ENCODE measurements at regions not wholly inside any gene's neighbourhood (a gene's known extent, or its start where the extent isn't known, plus 50 kb on each side); places are given as distances from the start of the nearest gene placed in this dataset.
"Not testable (repeated sequence)": the region's sequence is repeated elsewhere in the genome, so short reads cannot be mapped to it uniquely, and the experiment has no call there.

DNA sequence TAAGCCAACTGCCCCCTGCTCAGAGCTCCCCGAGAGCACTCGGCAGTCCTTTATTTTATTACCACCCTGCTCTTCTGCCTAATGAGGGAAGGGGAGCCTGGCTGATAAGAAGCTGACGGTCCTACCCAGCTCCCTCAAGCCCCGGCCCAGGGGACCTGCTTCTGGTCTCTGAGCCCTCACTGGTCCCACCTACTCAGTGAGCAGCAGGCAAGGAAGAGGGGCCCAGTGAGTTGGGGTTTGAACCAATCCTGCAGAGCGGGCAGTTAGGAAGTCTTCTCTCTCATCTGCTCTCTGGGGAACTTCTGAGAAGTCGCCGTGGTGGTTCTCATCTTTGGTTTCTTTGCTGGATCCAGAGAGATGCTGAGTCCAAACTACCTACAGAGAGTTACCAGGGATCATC is 218.9 kb downstream of the NDUFA10 start:
- no peak for DNase-seq (ENCODE audit: low spot score)

DNA sequence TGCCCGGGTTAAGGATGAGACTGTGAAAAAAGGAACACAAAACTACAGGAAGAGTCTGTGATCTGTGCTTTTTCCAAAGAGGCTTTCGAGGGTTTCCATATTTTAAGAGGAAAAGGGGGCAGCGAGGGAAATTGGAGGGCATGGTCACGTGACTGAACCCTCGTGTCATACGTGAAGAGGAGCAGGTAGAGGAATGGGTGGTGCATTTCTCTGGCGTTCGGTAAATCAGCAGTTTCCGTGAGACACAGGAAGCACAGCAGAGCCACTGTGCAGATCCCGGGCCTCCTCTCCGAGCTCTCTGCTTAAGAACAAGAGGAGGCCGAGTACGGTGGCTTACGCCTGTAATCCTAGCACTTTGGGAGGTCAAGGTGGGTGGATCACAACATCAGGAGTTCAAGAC is 219.7 kb downstream of the NDUFA10 start:
- DNase-seq (ENCODE audit: low spot score) (no peak), FAIRE-seq (no peak)

More for the DNA sequence above, 218.9 kb downstream of the NDUFA10 start:
- FAIRE-seq: no peak

DNA sequence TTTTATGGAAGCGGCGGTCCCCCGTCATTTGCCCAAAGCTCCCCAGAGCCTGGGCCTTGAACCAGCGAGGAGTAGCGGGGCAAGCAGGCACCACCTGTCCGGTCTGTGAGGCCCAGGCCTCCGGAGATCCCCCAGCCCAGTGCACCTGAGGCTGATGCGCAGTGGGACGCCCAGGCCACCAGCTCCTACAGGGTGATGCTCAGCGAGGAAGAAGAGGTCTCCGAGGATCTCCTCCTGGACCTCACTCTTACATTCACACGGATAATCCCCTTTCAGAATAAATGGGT is 220.2 kb downstream of the NDUFA10 start:
- FAIRE-seq (no peak), DNase-seq (ENCODE audit: low spot score) (no peak)

DNA sequence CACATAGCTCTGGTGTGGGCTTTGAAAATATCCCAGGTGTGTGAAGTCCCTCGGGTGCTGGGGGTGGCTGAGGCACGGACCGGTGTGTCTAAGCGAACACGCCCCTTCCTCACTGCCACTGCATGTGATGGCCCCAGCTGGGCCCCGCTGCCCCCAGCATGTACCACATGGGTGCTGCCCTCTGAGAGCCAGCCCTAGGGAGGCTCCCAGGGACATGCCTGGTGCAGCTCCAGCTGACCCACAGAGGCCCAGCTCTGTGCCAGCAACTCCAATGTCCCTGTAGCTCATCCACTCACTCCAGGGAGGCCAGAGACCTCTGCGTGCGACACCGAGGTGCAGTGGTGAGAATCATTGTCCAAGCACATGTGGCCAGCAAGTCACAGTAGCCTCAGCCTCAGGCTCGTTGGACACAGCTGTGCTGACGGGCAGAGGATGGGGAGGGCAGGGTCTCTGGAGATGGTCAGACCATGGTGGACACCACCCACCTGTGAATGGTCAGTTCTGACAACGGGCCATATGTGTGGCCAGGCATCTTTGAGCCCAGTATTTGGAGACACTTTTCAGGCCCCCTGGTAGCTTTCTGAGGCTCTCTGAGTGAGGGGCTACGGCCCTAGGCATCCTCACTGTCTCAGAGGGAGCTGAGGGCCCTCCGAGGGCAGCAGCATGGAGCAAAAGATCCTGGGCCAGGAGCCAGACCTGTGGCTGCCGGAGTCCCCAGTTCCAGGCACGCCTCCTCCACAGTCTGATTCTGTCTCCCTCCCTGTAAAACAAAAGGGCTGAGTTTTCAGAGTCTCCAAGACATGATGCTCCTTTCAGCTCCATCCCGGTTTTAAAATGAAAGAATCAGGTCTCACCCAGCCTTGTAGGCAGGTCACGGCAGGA is 220.7 kb downstream of the NDUFA10 start:
- FAIRE-seq (no peak), DNase-seq (ENCODE audit: low spot score) (no peak)

DNA sequence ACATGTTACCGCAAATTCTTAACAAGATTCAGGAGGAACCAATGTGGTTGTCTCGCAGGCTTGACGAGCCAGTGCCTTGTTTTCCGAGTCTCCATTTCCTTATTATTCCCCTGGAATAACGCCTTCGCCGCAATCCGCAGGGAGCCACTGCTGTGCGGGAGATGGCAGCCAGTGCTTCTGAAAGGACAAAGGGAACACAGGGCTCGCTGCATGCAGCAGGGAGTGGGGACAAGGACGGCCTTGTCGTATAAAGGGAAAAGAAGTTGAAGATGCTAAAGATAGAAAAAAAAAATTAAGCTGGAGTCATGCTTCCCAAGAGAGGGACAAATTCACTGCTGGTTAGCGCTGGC is 221.4 kb downstream of the NDUFA10 start:
- DNase-seq (ENCODE audit: low spot score): no peak
- no peak for FAIRE-seq

DNA sequence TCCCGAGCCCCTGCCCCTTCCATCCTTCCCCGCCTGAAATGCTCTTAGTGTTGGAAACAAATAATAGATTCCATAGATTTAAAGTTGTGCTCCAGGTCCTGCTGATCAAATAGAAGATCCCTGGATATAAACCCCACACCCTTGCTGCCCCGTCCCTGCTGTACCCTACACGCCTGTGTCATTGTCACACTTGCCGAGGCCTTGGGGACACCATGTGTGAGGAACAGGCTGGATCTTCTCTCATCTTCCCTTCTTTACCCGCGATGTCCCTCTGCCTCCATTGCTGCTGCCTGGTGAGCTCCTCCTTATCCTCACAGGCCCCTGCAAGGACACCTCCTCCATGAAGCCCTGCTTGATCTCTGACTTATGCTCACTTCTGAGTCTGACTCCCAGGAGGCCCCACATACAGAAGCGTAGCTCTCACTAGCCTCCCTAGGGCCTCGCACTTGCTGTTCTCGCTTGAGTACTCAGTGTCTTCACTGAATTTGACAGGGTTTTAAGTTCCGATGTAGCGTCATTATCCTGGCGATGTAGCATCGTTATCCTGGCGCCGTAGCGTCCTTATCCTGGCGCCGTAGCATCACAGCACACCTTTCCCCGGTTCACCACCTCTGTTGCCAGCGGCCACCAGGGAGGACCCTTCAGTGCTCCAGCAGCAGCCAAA is 221.9 kb downstream of the NDUFA10 start:
- DNase-seq (ENCODE audit: low spot score): no peak
- no peak for FAIRE-seq

DNA sequence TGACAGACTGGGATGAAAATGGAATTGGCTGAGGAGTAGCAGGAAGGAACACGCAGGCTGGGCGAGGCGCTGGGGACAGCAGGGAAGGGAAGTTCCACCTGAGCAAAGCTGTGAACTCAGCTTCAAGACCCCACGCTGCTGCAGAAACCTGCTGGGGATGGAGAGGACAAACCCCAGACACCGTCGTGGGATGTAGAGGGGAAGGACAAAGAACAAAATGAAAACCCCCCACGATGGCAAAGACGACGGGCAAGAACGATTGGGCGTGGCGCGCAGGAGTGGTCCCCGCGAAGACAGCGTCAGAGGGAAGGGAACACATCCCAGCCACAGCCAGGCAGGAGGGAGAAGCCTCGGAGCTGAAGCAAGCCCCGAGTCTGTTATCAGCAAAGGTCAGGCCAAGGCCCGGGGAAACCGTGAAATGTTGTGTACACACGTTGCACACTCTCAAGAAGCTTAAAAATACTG is 222.9 kb downstream of the NDUFA10 start:
- FAIRE-seq (no peak), DNase-seq (ENCODE audit: low spot score) (no peak)

DNA sequence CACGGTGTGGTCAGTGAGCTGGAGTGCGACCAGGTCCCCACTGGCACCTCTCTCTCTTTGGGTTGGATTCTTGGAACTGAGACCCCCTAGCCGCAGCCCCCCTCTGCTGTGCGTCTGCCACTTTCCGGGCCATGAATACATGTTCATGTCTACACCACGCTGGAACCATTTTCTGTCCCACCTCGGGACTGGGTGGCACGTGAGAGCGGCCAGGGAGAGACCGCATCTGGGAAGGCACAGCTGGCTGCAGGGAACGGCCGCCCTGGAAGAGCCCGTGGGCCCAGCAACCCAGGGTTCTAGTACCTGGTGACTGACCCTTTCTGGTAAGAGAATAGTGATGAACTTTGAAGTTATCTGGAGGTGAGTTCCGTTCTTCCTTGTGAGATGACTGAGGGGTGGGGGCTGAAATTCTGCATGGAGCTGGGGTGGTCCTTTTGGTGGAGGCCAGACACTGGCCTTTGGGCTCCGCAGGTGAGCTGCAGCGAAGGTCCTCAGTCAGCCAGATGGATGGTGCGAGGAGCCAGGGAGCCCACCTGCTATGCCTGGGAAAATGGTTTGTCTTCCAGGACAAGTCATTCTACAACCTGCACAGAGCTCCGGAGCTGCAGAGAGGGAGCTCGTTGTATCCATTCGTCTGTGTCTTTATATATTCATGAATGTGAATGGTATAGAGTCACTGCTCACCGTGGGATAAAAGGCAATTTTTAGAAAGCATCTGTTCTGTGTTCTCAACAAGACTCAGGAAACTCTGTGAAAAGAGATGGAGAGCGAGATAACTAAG is 223.5 kb downstream of the NDUFA10 start:
- FAIRE-seq: no peak
- DNase-seq (ENCODE audit: low spot score): no peak

DNA sequence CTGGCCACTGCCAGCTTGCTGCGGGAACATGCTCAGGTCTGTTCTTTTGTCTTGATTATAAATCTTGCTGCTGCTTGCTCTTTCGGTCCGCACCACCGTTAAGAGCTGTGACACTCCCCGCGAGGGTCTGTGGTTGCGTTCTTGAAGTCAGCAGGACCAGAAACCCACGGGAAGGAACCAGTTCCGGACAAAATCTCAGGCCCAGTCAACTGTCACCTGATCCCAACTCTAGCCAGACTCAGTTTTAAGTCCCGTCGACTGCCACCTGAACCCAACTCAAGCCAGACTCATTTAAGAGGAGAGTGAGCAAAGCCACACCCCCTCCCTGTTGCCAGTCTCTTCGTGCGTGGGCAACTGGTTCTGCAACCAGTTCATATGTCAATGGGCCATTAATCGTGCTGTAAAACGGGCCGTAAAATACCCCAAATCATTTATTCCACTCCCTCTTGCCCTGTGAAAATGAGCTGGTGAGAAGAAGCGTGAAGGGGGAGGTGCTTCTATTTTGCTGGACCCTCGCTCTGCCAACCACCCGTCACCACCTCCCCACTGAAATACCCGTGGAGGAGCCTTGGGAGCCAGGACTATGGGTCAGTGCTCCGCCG is 224.3 kb downstream of the NDUFA10 start:
- no peak for DNase-seq (ENCODE audit: low spot score)
- no peak for FAIRE-seq

DNA sequence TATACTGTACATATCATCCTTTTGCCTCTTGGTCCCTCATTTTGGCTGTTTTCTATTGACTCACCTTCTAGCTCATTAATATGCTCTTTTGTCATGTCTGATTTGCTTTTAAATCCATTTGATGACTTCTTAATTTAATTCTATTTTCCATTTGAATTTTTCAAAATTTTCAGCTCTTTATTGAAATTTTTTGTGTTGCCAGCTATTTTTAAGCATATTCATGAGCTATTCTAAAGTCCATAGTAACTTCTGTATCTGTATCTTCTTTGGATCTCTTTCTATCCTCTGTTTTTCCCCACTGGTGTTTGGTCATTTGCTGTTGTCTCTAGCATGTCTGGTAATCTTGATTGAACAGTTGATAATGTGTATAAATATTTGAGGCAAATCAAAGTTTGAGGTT is 227.8 kb downstream of the NDUFA10 start:
- FAIRE-seq: no peak
- DNase-seq (ENCODE audit: low spot score): no peak

DNA sequence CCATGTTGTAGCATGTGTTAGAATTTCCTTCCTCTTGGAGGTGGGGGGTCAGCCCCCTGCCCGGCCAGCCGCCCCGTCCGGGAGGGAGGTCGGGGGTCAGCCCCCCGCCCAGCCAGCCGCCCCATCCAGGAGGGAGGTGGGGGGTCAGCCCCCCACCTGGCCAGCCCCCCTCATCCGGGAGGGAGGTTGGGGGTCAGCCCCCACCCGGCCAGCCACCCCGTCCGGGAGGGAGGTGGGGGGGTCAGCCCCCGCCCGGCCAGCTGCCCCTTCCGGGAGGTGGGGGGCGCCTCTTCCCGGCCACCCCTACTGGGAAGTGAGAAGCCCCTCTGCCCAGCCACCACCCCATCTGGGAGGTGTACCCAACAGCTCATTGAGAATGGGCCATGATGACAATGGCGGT is 229.4 kb downstream of the NDUFA10 start:
- FAIRE-seq; DNase-seq (ENCODE audit: low spot score): not testable (repeated sequence)

DNA sequence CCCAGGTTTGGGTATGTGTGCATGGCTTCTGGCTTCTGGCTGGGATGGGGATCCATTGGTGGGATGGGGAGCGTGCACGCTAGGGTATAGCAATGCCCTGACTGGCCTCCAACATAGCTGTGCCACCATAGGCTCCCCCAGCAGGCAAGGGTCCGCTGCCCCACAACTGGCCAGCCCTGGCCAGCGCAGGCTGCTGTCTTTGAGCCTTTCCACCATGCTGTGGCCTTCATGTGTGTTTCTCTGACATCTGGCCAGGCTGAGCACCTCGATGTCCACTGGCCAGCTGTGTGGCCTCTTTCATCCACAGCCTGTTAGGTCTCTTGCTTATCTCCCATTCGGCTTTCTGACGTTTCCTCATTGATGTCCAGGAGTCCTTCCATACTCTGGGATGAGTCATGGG is 231.3 kb downstream of the NDUFA10 start:
- no peak for FAIRE-seq
- DNase-seq (ENCODE audit: low spot score): no peak

DNA sequence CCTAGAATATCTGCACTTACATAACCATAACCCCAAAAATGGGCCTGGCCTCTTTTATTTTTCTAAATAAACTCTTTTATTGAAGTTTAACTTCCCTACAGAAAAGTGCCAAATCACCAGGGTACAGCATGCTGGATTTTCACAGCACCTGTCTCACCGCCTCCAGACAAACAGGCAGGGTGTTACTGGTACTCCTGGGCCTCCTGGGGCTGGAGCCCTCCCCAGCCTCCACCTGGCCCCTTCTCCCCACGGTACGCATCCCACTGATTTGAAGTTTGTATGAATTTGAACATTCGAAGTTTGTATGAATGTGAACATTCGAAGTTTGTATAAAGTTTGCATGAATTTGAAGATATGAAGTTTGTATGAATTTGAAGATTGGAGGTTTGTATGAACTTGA is 232.1 kb downstream of the NDUFA10 start:
- FAIRE-seq (no peak), DNase-seq (ENCODE audit: low spot score) (no peak)

DNA sequence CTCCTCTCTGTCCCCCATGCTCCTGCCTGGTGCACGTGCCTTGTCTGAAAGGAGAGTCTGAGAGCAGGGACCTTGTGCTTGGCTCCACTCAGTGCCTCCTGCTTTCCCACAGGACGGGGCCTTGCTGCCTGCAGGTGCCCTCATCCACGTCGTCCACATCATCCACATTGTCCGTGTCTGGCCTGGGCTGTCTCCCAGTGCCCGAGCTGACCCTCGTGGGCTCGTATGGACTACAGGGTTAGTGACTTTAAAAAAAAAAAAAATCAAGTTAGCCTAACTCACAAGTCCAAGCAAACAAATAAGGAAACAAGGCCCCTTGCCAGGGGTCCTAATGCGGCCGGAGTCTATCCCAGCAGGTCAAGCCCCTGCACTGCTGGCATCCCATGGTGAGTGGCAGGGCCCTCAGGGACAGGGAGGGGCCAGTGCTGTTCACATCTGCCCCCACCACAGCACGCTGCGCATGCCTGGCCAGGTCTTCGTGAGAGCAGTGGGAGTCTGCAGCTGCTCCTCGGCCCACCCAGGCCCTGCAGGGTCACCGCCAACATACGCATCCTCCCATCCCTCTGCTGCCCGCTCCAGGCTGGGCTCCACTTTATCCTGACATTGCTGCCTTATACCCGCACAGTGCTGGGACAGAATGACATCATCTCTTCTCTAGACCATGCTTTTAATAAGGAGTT is 232.6 kb downstream of the NDUFA10 start:
- DNase-seq (ENCODE audit: low spot score): no peak
- FAIRE-seq: no peak

DNA sequence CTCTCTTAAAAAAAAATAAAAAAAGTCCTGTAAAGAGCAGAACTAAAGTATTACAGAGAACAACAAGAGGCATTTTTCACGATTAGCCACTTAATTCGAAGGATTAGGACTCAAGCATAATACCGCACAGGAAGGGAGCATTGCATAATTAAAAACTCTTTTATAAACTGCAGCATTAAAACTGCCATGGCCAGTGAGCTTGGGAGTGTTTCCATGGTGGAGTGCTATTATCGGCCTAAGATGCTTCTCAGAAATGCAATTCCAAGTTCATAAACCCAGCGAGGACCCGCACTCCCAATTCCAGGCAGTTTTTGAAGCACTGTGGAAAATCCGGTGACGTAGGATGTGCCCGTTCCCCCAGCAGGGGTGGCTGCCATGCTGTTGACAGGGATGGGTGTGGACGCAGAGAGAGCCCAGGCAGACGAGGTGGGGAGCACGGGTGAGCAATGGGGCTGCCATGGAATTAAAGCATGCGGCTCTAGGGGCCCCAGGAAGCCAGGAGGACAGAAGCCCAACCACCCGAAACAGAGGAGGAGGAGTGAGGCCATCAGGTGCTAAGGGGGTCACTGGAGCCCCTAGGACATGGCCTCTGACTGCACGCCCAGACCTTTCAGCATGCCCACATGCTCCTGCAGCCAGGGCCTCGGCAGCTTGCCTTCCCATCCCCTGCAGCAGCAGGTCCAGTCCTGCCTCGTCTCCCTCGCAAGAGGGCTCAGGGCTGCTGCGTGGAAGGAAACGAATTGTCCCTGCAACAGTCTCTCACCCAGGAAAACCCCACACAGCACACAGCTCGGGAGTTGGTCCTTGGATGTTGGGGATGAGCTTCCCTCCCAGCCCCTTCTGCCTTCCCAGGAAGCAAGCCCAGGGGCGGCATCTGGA is 233.4 kb downstream of the NDUFA10 start:
- DNase-seq (ENCODE audit: low spot score) (no peak), FAIRE-seq (no peak)

DNA sequence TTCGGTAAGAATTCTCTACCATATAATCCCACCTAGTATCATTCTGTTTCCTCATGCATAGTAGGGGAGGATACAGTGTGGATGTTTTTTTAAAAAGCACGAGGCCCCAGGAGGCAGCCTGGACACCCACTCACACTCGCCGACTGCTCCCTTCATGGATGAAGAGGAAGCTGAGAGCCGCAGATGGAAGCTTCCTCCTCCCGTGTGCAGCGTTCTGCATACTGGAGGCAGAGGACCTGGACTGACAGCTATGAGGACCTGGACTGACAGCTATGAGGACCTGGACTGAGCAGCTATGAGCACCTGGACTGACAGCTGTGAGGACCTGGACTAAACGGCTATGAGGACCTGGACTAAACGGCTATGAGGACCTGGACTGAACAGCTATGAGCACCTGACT is 234.4 kb downstream of the NDUFA10 start:
- DNase-seq (ENCODE audit: low spot score) (no peak), FAIRE-seq (no peak)

DNA sequence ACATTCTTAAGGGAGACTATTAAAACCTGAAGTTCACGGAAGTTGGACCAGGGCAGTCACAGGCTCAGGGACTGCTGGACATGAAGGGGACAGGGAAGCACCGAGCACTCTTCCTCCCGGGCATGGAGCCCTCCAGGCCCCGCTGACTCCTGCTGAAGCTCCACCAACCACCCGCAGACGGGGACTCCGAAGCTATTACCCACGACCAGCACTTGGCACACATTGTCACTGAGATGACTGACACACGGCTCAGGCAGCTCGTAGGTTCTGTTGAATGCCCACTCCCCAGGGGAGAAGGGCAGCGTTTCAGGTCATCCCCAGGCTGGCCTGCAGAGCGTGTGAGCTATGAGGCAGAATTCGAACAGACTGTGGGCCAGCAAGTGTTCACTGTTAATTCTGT is 234.8 kb downstream of the NDUFA10 start:
- FAIRE-seq (no peak), DNase-seq (ENCODE audit: low spot score) (no peak)

DNA sequence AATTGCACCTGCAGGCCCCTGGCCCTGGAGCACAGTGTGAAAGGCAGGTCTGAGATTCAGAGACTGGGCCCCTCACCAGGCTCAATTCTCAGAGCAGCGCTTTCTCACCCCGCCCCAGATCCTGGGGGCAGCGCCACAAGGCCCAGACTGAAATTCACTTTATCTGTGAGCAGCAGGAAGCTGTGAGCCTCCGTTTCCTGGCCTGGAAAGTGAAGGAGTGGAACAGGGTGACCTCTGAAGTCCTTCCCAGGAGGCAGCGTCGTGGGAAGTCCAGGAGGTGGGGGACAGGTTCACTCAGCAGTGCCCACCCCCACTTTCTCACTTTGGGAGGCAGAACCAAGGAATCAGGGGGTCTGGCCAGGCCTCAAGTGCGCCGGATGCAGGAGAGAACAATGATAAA is 235.4 kb downstream of the NDUFA10 start:
- FAIRE-seq (no peak), DNase-seq (ENCODE audit: low spot score) (no peak)

DNA sequence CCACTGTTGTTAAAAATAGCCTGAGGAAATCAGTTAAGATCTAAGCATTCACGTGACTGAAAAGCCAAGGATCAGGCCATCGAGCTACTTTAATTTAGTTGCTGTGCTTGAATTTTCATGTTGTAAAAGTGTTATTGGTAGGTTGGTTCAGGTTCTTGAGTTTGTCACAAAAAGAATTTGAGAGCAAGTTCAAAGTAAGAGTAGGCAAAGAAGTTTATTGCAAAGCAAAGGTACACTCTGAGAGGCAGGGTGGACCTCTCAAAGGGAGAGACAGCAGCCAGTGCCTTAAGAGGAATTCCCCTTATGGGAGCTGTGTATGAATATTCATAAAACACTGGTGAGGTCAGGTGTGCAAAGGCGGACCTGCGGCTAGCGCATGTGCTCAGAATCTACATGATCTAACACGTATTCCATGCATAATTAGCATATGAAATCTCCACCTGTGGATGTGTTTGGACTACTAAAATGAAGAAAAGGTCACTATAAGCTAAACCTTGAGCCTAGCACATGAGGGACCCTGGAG is 236.5 kb downstream of the NDUFA10 start:
- FAIRE-seq (no peak), DNase-seq (ENCODE audit: low spot score) (no peak)

DNA sequence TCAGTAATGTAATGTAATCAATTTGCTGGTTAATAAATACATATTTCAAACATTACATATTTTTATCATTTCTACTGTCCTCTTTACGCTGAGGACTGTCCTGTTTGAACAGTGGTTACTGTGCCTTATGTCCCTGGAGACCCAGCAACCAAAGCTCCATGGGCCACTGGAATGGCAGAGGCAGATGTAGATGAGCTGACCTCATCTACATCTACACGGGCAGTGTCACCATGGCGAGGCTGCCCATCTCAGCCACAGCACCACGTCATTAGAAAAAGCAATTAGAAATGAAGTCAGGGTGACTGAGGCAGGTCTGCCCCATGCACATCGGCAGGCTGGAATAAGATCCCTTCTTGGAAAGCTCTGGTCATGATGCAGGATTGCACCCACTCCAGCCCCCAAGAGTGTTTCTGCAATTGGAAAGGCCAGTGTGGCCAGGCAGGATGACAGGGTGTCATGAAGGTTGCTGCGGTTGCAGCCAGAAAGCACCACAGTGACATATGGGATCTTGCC is 237.5 kb downstream of the NDUFA10 start:
- DNase-seq (ENCODE audit: low spot score) (no peak), FAIRE-seq (no peak)
